CD4-positive, CD25-positive, alpha-beta regulatory T cell (primary cell): ENCODE measurements at regions not wholly inside any gene's neighbourhood (a gene's known extent, or its start where the extent isn't known, plus 50 kb on each side); places are given as distances from the start of the nearest gene placed in this dataset.

Source experiments
- ATAC-seq, 2 donors: fragments of 150-1000 bp; cut with Tn5 transposase; one replicate each; pipeline ENCODE4 v1.10.0; 2021; ENCODE audit warnings: low read depth in 2 of 2, moderate number of reproducible peaks in 2 of 2, moderate library complexity in 1 of 2
- DNase-seq, 3 donors: peaks; one replicate each; pipeline versions ENCODE4 v3.0.0 to v3.0.0-alpha.2; 2012 to 2022; ENCODE audit warnings: mixed read lengths in 1 of 3
- H3K27ac ChIP-seq: one replicate; pipeline ENCODE4 v1.7.0; 2013; ENCODE audit warnings: mild to moderate bottlenecking, low read length; ENCODE audit not compliant: insufficient read depth, poor library complexity, severe bottlenecking
- H3K27me3 ChIP-seq: one replicate; pipeline ENCODE4 v1.7.0; 2013; ENCODE audit warnings: low read length; ENCODE audit not compliant: control insufficient read depth, insufficient read depth
- H3K36me3 ChIP-seq: one replicate; pipeline ENCODE4 v1.7.0; 2013; ENCODE audit warnings: mild to moderate bottlenecking, low read length, moderate library complexity; ENCODE audit not compliant: control insufficient read depth, insufficient read depth
- H3K4me1 ChIP-seq: 2 replicates; pipeline ENCODE4 v1.7.0; 2013; ENCODE audit warnings: mild to moderate bottlenecking, low read length; ENCODE audit not compliant: insufficient read depth, control insufficient read depth, poor library complexity, severe bottlenecking
- H3K4me3 ChIP-seq: one replicate; pipeline ENCODE4 v1.7.0; 2013; ENCODE audit warnings: low read depth, mild to moderate bottlenecking, low read length, moderate library complexity
- H3K9me3 ChIP-seq, 2 experiments: 1 replicate in 1 of 2; 2 replicates in 1 of 2; pipeline ENCODE4 v1.7.0; 2013; ENCODE audit warnings: low read length in 2 of 2, mild to moderate bottlenecking in 1 of 2, moderate library complexity in 1 of 2; ENCODE audit not compliant: control insufficient read depth in 2 of 2
- H3K27ac Mint-ChIP-seq, 3 donors: one replicate each; pipeline ENCODE4 v1.8.0; 2020 to 2022; ENCODE audit warnings: mild to moderate bottlenecking in 3 of 3, mixed read lengths in 3 of 3, moderate library complexity in 2 of 3
- H3K27me3 Mint-ChIP-seq: one replicate; pipeline ENCODE4 v1.8.0; 2022; ENCODE audit warnings: mild to moderate bottlenecking, mixed read lengths
- H3K36me3 Mint-ChIP-seq: one replicate; pipeline ENCODE4 v1.8.0; 2020; ENCODE audit warnings: mixed read lengths
- H3K4me1 Mint-ChIP-seq, 4 donors: one replicate each; pipeline ENCODE4 v1.8.0; 2020 to 2022; ENCODE audit warnings: mixed read lengths in 4 of 4, mild to moderate bottlenecking in 1 of 4
- H3K4me3 Mint-ChIP-seq, 4 donors: one replicate each; pipeline ENCODE4 v1.8.0; 2020 to 2022; ENCODE audit warnings: mild to moderate bottlenecking in 4 of 4, mixed read lengths in 4 of 4, moderate library complexity in 3 of 4
- H3K9me3 Mint-ChIP-seq, 7 donors: one replicate each; pipeline ENCODE4 v1.8.0; 2020 to 2022; ENCODE audit warnings: mixed read lengths in 7 of 7, mild to moderate bottlenecking in 3 of 7, moderate library complexity in 2 of 7

DNA sequence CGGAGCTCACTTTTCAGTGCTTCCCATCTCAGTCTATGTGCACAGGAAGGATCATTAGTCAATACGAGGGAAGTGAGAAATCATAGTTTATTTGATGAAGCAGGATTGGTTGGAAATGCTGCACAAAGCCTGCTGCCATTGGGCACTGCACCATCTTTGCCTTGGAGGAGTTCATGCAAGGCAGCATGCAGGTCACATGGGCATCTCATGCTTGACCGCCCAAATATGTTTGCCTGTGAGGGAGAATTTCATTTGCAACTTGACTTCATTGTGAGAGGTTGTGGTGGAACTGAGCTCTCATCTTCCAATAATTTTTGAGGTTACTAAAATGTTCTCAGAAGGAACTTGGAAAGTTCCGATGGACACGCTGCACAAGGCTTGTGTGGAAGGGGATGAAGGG is 83.9 kb upstream of the SYNDIG1 start:
- no peaks in the 10 kb centered on the region for H3K9me3 Mint-ChIP-seq
- H3K36me3 Mint-ChIP-seq, result no peaks in the 10 kb centered on the region
- Histone ChIP-seq H3K4me3 (no peak overlapping the region), H3K9me3 (no peaks in the 10 kb centered on the region), H3K36me3 (no peaks in the 10 kb centered on the region), H3K4me1 (no peaks in the 10 kb centered on the region), H3K27me3 (no peaks in the 10 kb centered on the region), H3K27ac (no peak overlapping the region)
- peaks cover 0 to 26% (median 4%) of the 10 kb centered on the region in 4 donors for H3K4me1 Mint-ChIP-seq
- DNase-seq, result no peak
- ATAC-seq, result no peak
- H3K27me3 Mint-ChIP-seq, result peaks cover 4% of the 10 kb centered on the region
- no peak overlapping the region for H3K4me3 Mint-ChIP-seq
- no peak overlapping the region for H3K27ac Mint-ChIP-seq

DNA sequence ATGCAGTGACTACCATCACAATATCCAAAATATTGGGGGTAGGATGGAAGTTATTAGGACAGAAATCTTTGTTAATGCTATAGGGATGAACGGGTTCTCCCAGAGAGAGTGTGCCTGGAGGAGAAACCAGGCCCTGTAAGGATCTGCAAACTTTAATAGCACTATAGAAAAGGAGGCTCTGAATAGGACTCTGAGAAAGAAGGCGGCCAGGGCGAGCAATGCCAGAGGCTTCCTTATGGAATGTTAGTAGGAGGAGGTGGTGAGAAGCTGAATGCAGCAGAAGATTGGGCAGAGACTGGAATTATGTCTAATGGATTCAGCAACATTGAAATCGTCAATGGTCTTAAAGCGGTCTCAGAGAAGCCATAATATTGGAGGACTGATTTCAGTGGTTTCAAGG is 84.6 kb upstream of the SYNDIG1 start:
- no peaks in the 10 kb centered on the region for H3K27me3 ChIP-seq
- ATAC-seq (no peak), DNase-seq (no peak)
- Mint-ChIP-seq H3K27ac (no peak overlapping the region), H3K4me1 (peaks cover 0 to 19% (median 3%) of the 10 kb centered on the region in 4 donors), H3K27me3 (peaks cover 4% of the 10 kb centered on the region), H3K36me3 (no peaks in the 10 kb centered on the region), H3K4me3 (no peak overlapping the region), H3K9me3 (no peaks in the 10 kb centered on the region)
- no peaks in the 10 kb centered on the region for H3K36me3 ChIP-seq
- no peak overlapping the region for H3K27ac ChIP-seq
- no peaks in the 10 kb centered on the region for H3K9me3 ChIP-seq
- H3K4me3 ChIP-seq, result no peak overlapping the region
- H3K4me1 ChIP-seq, result no peaks in the 10 kb centered on the region

GRCh38 chr20:24382743-24383142 is 86.7 kb upstream of the SYNDIG1 start:
- Histone ChIP-seq H3K4me3 (no peak overlapping the region), H3K27ac (no peak overlapping the region), H3K9me3 (no peaks in the 10 kb centered on the region), H3K4me1 (no peaks in the 10 kb centered on the region), H3K36me3 (no peaks in the 10 kb centered on the region), H3K27me3 (no peaks in the 10 kb centered on the region)
- Mint-ChIP-seq H3K27ac (no peak overlapping the region), H3K9me3 (no peaks in the 10 kb centered on the region), H3K4me3 (no peak overlapping the region), H3K36me3 (no peaks in the 10 kb centered on the region), H3K27me3 (peaks cover 4% of the 10 kb centered on the region), H3K4me1 (no peaks in the 10 kb centered on the region)
- DNase-seq (no peak), ATAC-seq (no peak)

DNA sequence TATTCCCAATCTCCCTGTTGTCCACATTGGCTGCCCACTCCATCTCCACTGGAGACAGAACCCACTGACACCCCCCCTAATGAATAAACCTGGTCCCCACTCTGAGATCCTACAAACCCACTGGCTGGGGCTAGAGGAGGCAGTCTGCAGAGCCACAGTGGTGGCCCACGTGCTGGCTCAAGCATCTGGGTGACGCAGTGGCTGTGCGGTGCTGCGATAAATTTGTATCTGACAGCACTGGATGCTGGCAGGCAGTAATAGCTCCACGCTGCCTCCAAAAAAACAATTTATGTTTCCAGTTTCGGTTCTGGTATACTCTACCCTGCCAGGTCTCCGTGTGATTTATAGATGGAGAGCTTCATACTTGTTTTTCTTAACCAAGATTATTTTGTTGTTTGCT is 87.1 kb upstream of the SYNDIG1 start:
- ATAC-seq, result no peak
- no peaks in the 10 kb centered on the region for H3K9me3 Mint-ChIP-seq

GRCh38 chr20:24381886-24382285 is 87.5 kb upstream of the SYNDIG1 start:
- no peaks in the 10 kb centered on the region for H3K27me3 ChIP-seq
- Mint-ChIP-seq H3K9me3 (no peaks in the 10 kb centered on the region), H3K27me3 (peaks cover 4% of the 10 kb centered on the region), H3K36me3 (no peaks in the 10 kb centered on the region), H3K27ac (no peak overlapping the region), H3K4me3 (no peak overlapping the region), H3K4me1 (no peaks in the 10 kb centered on the region)
- H3K36me3 ChIP-seq, result no peaks in the 10 kb centered on the region
- H3K27ac ChIP-seq, result no peak overlapping the region
- no peaks in the 10 kb centered on the region for H3K4me1 ChIP-seq
- H3K4me3 ChIP-seq, result no peak overlapping the region
- DNase-seq, result no peak
- no peak for ATAC-seq
- H3K9me3 ChIP-seq, result no peaks in the 10 kb centered on the region

More for the DNA sequence above, 87.1 kb upstream of the SYNDIG1 start:
- H3K27me3 ChIP-seq, result no peaks in the 10 kb centered on the region
- DNase-seq, result no peak
- H3K4me1 ChIP-seq, result no peaks in the 10 kb centered on the region
- H3K36me3 ChIP-seq, result no peaks in the 10 kb centered on the region
- H3K27ac Mint-ChIP-seq, result no peak overlapping the region
- no peaks in the 10 kb centered on the region for H3K4me1 Mint-ChIP-seq
- H3K27me3 Mint-ChIP-seq, result peaks cover 4% of the 10 kb centered on the region
- H3K9me3 ChIP-seq, result no peaks in the 10 kb centered on the region
- H3K4me3 Mint-ChIP-seq, result no peak overlapping the region
- no peaks in the 10 kb centered on the region for H3K36me3 Mint-ChIP-seq
- H3K27ac ChIP-seq, result no peak overlapping the region
- no peak overlapping the region for H3K4me3 ChIP-seq

DNA sequence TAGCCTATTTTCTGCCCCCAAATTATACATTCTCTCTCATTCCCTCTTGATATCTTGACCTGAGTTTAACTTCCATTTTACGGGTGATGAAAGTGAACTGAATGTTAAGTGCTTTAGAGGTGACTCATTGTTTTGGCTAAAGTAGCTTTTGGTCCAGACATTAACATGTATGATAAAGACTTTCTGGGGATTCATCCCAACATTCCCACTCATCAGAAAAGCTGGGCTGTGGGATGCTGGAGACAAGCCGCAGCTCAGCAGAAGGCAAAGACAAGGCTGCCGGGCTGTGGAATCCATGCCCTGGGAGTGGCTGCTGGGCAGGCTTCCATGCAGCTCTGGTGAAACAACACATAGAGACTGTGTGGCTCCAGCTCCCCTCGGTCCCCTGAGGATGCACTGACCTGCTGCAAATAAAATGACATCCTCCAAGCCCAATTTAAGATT is 89.9 kb upstream of the SYNDIG1 start:
- Histone ChIP-seq H3K27ac (no peak overlapping the region), H3K4me3 (no peak overlapping the region), H3K36me3 (no peaks in the 10 kb centered on the region), H3K9me3 (no peaks in the 10 kb centered on the region), H3K4me1 (no peaks in the 10 kb centered on the region), H3K27me3 (no peaks in the 10 kb centered on the region)
- Mint-ChIP-seq H3K36me3 (no peaks in the 10 kb centered on the region), H3K27me3 (peaks cover 4% of the 10 kb centered on the region), H3K4me1 (no peaks in the 10 kb centered on the region), H3K27ac (no peak overlapping the region), H3K4me3 (no peak overlapping the region), H3K9me3 (no peaks in the 10 kb centered on the region)
- DNase-seq (no peak), ATAC-seq (no peak)

GRCh38 chr20:24378661-24379483 is 90.6 kb upstream of the SYNDIG1 start:
- H3K27me3 ChIP-seq, result no peaks in the 10 kb centered on the region
- H3K27me3 Mint-ChIP-seq, result peaks cover 4% of the 10 kb centered on the region
- no peaks in the 10 kb centered on the region for H3K9me3 ChIP-seq
- no peaks in the 10 kb centered on the region for H3K36me3 Mint-ChIP-seq
- DNase-seq (no peak), ATAC-seq (no peak)
- no peak overlapping the region for H3K4me3 Mint-ChIP-seq
- no peaks in the 10 kb centered on the region for H3K36me3 ChIP-seq
- H3K4me1 Mint-ChIP-seq, result no peaks in the 10 kb centered on the region
- H3K4me3 ChIP-seq, result no peak overlapping the region
- H3K27ac ChIP-seq, result no peak overlapping the region
- no peaks in the 10 kb centered on the region for H3K9me3 Mint-ChIP-seq
- H3K27ac Mint-ChIP-seq, result no peak overlapping the region
- H3K4me1 ChIP-seq, result no peaks in the 10 kb centered on the region
